ENCODE measurements at regions not wholly inside any gene's neighbourhood (a gene's known extent, or its start where the extent isn't known, plus 50 kb on each side); places are given as distances from the start of the nearest gene placed in this dataset.
"Not testable (repeated sequence)": the region's sequence is repeated elsewhere in the genome, so short reads cannot be mapped to it uniquely, and the experiment has no call there.

DNA sequence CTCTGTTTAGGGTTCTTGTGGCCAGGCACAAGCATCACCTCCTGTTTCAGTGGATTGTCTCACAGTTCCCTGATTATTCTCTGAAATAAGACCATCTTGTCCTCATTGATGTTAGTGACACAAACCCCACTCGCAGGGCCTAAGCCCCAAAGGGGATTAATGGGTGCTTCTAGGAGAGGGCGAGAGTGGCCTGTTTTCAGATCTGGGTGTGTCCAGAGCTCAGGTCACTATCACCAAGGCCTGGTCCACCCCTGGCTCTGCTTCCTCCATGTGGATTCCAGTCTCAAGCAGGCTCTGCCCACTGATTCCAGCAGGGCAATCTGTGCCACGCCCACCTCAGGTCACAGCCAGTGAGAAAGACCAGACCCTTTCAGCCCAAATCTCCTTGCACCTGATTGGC lies 361.9 kb downstream of the ADGRD1 start:
- no peaks in the 10 kb centered on the region for H3K9me3 ChIP-seq
- DNase-seq, result no peak
- WGBS, 2 donors, result 80 to 92% methylated on average over 3 of the region's 3 CpGs
- H3K27ac ChIP-seq, result no peak overlapping the region
- no peaks in the 10 kb centered on the region for H3K36me3 ChIP-seq
- no peak overlapping the region for H3K4me3 ChIP-seq
- H3K4me1 ChIP-seq, result no peaks in the 10 kb centered on the region
- TF ChIP-seq, protein P1, sequence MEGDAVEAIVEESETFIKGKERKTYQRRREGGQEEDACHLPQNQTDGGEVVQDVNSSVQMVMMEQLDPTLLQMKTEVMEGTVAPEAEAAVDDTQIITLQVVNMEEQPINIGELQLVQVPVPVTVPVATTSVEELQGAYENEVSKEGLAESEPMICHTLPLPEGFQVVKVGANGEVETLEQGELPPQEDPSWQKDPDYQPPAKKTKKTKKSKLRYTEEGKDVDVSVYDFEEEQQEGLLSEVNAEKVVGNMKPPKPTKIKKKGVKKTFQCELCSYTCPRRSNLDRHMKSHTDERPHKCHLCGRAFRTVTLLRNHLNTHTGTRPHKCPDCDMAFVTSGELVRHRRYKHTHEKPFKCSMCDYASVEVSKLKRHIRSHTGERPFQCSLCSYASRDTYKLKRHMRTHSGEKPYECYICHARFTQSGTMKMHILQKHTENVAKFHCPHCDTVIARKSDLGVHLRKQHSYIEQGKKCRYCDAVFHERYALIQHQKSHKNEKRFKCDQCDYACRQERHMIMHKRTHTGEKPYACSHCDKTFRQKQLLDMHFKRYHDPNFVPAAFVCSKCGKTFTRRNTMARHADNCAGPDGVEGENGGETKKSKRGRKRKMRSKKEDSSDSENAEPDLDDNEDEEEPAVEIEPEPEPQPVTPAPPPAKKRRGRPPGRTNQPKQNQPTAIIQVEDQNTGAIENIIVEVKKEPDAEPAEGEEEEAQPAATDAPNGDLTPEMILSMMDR (IDR thresholded peaks at IDR 0.05), result no peak
- no peak for TF ChIP-seq POLR2A (IDR thresholded peaks at IDR 0.05)
- no peak for TF ChIP-seq EP300 (IDR thresholded peaks at IDR 0.05)
- TF ChIP-seq POLR2AphosphoS5 (IDR thresholded peaks at IDR 0.05), result no peak
- peaks cover 0 to 17% (median 8%) of the 10 kb centered on the region in 3 donors for H3K27me3 ChIP-seq
- intact Hi-C loops (cut with DNase I), result no loop called here

DNA sequence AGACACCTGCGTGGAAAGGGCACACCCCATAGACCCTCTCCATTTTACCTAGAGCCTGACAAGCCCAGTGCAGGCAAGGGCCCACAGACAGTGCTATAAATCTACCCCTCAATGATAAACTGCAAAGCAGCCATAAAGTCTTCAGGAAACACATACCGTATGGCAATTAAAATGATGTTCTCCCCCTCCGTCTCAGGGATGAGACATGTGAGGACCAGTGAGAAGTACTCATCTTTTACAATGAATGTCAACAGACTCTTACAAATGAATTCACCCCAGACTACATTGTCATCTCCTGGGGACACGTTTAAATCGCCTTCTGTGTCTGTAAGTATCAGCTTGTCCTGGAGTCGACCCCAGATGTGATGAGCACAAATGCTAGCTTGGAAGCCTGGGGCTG lies 362.7 kb downstream of the ADGRD1 start:
- no peaks in the 10 kb centered on the region for H3K9me3 ChIP-seq
- H3K27me3 ChIP-seq, result peaks cover 0 to 16% (median 6%) of the 10 kb centered on the region in 3 donors
- H3K27ac ChIP-seq, result no peak overlapping the region
- 81 to 83% methylated on average over 6 of the region's 6 CpGs for WGBS, 2 donors
- DNase-seq, result no peak
- H3K36me3 ChIP-seq, result no peaks in the 10 kb centered on the region
- no peak for TF ChIP-seq POLR2AphosphoS5 (IDR thresholded peaks at IDR 0.05)
- TF ChIP-seq, protein P1 (IDR thresholded peaks at IDR 0.05), result no peak
- TF ChIP-seq EP300 (IDR thresholded peaks at IDR 0.05), result no peak
- TF ChIP-seq POLR2A (IDR thresholded peaks at IDR 0.05), result no peak
- intact Hi-C loops (cut with DNase I), result no loop called here
- no peaks in the 10 kb centered on the region for H3K4me1 ChIP-seq
- no peak overlapping the region for H3K4me3 ChIP-seq

GRCh38 chr12:131318045-131318685 lies 364.5 kb downstream of the ADGRD1 start:
- TF ChIP-seq POLR2AphosphoS5 (IDR thresholded peaks at IDR 0.05), result no peak
- TF ChIP-seq, protein P1 (IDR thresholded peaks at IDR 0.05), result no peak
- Histone ChIP-seq H3K4me1 (no peaks in the 10 kb centered on the region), H3K27ac (no peak overlapping the region), H3K27me3 (peaks cover 0 to 7% (median 0%) of the 10 kb centered on the region in 3 donors), H3K9me3 (no peaks in the 10 kb centered on the region), H3K4me3 (no peak overlapping the region), H3K36me3 (no peaks in the 10 kb centered on the region)
- no peak for DNase-seq
- intact Hi-C loops (cut with DNase I), result no loop called here

DNA sequence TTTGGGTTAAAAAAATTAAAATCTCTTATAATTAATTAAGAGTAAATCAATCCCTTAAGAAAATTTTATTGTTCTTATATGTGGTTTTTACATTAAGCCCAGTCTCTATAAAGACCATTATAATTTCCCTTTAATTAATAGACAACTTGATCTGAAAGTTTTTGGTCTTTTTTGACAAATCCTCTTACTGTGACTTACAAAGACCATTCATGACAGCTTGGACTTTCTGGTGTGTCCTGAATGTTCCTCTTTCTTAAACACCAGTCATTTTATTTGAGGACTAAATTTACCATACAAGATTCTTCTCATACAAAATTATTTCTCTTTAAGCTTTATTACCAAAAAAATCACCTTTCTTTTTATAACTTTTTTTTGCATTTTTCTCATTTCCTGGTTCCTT lies 368.3 kb downstream of the ADGRD1 start:
- H3K27me3 ChIP-seq, result no peaks in the 10 kb centered on the region
- no peaks in the 10 kb centered on the region for H3K36me3 ChIP-seq
- no peaks in the 10 kb centered on the region for H3K4me1 ChIP-seq
- no peak overlapping the region for H3K4me3 ChIP-seq
- intact Hi-C loops (cut with DNase I), result no loop called here
- TF ChIP-seq, protein P1 (IDR thresholded peaks at IDR 0.05), result no peak
- TF ChIP-seq POLR2A (IDR thresholded peaks at IDR 0.05) (no peak), EP300 (IDR thresholded peaks at IDR 0.05) (no peak), POLR2AphosphoS5 (IDR thresholded peaks at IDR 0.05) (no peak)
- H3K9me3 ChIP-seq, result no peaks in the 10 kb centered on the region
- no peak overlapping the region for H3K27ac ChIP-seq
- DNase-seq, result no peak

DNA sequence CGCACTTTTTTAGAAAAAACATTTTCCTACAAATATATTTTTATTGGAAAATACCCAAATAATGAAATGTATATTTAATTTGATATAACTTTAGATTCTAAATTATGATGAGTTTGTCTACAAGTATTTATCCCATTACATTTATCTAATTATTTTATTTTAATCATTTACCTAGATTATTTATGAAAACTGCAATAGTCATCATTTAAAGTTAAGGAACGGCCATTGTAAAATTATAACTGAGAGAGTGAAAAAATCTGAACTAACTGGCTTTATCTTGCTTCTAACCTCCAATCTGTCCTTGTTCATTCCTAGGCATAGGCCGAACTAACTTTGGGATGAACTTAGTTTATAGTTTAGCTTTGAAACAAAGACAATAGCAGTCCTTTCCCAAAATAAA lies 368.8 kb downstream of the ADGRD1 start:
- H3K9me3 ChIP-seq; H3K27ac ChIP-seq; H3K4me1 ChIP-seq; DNase-seq; H3K4me3 ChIP-seq; H3K27me3 ChIP-seq; intact Hi-C loops (cut with DNase I); H3K36me3 ChIP-seq: not testable (repeated sequence)
- WGBS, 2 donors, result 74 to 90% methylated on average over 3 of the region's 3 CpGs
